Astrocyte of the spinal cord (primary cell): ENCODE measurements at regions not wholly inside any gene's neighbourhood (a gene's known extent, or its start where the extent isn't known, plus 50 kb on each side); places are given as distances from the start of the nearest gene placed in this dataset.

Experiments
- DNase-seq: peaks from one replicate; pipeline ENCODE4 v3.0.0; 2011; ENCODE audit warnings: low read depth, low spot score
- H3K4me3 ChIP-seq: 2 replicates; pipeline ENCODE4 v1.5.1; 2011; ENCODE audit warnings: low read depth, mild to moderate bottlenecking, low read length, moderate library complexity
- CTCF ChIP-seq: IDR thresholded peaks from 2 replicates; pipeline ENCODE4 v1.5.1; 2012; ENCODE audit warnings: low read depth, mild to moderate bottlenecking, low read length, inconsistent platforms
- in situ Hi-C: cut with HindIII; loops from 2 replicates; pipeline ENCODE4 v1.10.0; 2017; ENCODE audit warnings: low sequenced_read_pairs

DNA sequence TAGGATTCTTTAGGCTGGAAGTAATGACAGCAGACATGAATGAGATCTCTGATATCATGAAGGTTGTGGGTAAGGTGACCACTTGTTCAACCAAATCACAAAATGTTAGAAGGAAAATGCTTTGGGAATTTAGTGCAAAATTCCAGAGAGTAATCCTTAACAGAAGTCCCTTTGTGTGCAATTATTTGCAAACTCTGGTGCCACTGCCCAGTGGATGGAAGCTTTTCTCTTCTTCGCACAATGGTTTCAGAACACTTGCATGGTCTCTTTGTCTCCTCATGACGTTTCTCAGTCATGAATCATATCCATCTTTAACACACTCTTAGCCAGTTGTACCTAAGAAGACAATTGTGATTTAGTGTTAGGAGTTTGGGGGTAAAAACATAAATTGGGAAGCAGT lies 570.4 kb upstream of the ANKRD30A start:
- no peak for DNase-seq
- in situ Hi-C loops, result no loop called here
- no peak for TF ChIP-seq CTCF
- no peak overlapping the region for H3K4me3 ChIP-seq

DNA sequence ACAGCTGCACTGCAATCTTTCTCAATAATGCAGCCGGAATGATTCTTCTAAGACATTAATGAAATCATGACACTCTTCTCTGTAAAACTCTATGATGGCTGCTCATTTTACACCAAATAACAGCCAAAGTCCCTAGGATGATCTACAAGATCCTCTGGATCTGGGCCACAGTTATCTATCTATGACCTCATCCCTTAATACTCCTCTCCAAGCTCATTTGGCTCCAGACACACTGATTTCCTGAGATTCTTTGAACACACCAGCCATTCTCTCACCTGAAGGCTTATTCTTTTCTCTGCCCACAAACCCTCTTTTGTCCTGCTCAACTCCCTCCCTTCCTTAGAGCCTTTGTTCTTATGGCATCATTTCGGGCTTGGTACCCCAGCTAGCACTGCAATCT lies 577.4 kb upstream of the ANKRD30A start:
- H3K4me3 ChIP-seq, result no peak overlapping the region
- in situ Hi-C loops, result no loop called here
- no peak for TF ChIP-seq CTCF
- DNase-seq, result no peak

DNA sequence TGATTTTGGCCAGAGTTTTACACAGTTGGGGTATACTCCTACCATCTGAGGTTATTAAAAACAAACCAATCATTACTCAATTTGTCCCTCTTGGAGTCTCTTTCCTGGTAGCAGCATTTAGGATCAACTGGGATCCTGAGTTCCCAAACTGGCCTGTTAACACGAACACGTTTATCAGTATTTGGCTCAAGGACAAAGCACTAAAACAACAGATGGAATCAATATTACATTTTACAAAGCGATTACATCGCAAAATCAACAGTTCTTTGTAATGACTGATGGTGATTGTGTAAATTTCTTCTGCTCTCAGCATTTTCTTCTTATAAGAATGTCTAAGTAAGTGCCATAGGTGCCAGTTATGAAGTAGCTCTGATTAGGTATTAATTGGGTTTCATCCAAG lies 582.9 kb upstream of the ANKRD30A start:
- DNase-seq, result no peak
- no peak overlapping the region for H3K4me3 ChIP-seq
- in situ Hi-C loops, result no loop called here
- no peak for TF ChIP-seq CTCF

GRCh38 chr10:36540611-36541010 lies 584.8 kb upstream of the ANKRD30A start:
- DNase-seq, result no peak
- in situ Hi-C loops, result no loop called here

GRCh38 chr10:36538953-36539586 lies 586.3 kb upstream of the ANKRD30A start:
- no peak for TF ChIP-seq CTCF
- peak; percentile 77 for DNase-seq
- in situ Hi-C loops, result no loop called here
- no peak overlapping the region for H3K4me3 ChIP-seq

More at GRCh38 chr10:36540611-36541010, 584.8 kb upstream of the ANKRD30A start:
- TF ChIP-seq CTCF, result no peak
- no peak overlapping the region for H3K4me3 ChIP-seq

- H3K4me3 ChIP-seq, result no peak overlapping the region
- TF ChIP-seq CTCF, result no peak
- peak; percentile 92 for DNase-seq
- in situ Hi-C loops, result no loop called here
Observed at GRCh38 chr10:36534471-36535002, 590.9 kb upstream of the ANKRD30A start.
